Activated CD4-positive, alpha-beta T cell treated with anti-CD3 and anti-CD28 coated beads for 4 hours (primary cell): ENCODE measurements at regions not wholly inside any gene's neighbourhood (a gene's known extent, or its start where the extent isn't known, plus 50 kb on each side); places are given as distances from the start of the nearest gene placed in this dataset.
"Not testable (repeated sequence)": the region's sequence is repeated elsewhere in the genome, so short reads cannot be mapped to it uniquely, and the experiment has no call there.

Experiments
- DNase-seq, 2 donors: peaks; one replicate each; pipeline ENCODE4 v3.0.0-alpha.2; 2020

- no peak for DNase-seq
These were observed 2840.3 kb upstream of the PCDH20 start for GRCh38 chr13:64255988-64256387.

- DNase-seq = no peak
These were observed 2832.9 kb upstream of the PCDH20 start for GRCh38 chr13:64248371-64249065.

DNA sequence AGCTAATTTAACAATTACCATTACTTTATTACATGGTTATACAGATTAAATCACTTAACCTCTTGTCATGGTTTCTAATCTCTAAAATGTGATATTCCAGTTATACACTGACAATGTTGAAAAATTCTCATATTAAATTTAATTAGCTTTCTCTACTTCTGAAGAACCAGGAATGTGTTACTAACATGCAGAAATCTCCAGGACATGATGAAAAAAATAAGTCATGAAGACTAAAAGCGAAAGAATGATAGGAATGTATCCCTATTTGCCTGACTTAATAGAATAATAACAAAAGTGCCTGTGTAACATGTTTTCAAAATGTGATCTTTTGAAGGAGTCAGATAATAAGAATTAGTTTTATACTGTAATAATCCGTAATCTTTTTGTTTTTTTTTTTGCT is 2823.7 kb upstream of the PCDH20 start:
- DNase-seq = no peak

- no peak for DNase-seq
These were observed 2818.6 kb upstream of the PCDH20 start for GRCh38 chr13:64234255-64234654.

- no peak for DNase-seq
These were observed 2807.4 kb upstream of the PCDH20 start for GRCh38 chr13:64223016-64223415.

DNA sequence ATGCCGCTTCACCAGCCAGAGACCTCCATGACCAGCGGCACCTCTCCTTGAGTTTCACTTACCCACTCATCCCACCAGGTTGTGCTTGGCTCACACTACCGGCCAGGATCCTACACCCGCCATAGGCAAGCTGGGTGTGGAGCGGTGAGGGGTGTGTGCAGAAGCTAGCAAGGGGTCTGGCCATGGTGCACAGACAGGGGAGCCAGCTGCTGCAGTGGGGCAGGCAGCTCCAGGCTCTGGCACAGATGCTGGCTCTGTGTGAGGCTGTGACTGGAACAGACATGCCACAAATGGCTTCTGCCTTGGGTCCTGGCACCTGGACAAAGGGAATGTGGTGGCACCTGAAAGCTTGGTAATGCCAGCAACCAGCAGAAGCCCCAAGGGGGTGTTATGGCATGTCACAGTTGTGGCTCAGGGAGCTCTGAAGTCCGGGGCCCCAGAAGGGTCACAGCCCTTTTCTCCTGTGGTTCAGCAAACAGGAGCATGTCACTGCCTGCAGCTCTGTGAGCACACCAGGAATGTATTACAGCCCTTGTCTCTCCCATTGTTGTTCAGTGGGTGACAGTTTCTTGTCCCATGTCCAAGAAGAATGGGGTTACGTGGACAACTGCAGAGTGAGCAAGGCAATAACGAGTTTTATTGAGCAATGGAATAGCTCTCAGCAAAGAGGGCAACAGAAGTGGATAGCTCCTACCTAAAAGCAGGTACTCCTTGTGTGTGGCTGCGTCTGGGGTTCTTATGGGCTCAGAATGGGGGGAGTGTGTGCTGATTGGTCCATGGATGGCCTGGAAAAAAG is 2791.0 kb upstream of the PCDH20 start:
- DNase-seq = no peak

DNA sequence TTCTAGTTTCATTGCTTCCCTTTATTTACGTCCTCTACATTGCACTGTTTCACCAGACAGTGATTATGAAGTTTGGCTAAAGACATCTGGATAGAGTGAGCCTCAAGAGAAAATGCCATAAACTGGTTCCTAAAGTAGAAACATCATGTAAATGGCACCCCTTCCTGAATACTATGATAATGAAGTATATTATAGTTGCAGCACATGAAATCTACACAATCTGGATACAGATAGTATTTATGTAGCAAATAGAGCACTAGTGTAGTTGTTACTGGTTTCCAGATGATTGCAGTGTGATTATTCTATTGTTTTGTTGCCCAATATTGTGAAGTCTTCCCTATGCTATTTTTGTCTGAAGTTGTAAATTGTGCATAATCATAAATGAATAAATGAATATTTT is 2786.9 kb upstream of the PCDH20 start:
- no peak for DNase-seq

DNA sequence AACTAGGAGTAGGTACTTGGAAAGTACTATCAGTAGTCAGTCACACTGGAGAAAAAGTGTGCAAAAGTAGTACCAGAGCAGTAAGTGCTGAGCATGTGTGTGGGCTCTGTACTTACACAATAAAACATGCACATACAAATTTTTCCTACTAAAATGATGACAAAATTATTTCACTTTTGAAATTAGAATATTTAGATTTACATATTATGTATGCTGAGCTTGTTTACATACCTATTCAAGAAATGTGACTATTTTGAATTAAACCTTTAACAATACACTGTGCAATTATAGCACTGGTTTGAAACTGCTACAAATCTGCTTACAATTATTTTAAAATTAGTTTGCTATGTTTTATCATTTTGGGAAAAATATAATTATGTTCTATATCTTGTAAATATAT is 2781.6 kb upstream of the PCDH20 start:
- DNase-seq = no peak

- DNase-seq = no peak
These were observed 2771.0 kb upstream of the PCDH20 start for GRCh38 chr13:64186503-64187250.

DNA sequence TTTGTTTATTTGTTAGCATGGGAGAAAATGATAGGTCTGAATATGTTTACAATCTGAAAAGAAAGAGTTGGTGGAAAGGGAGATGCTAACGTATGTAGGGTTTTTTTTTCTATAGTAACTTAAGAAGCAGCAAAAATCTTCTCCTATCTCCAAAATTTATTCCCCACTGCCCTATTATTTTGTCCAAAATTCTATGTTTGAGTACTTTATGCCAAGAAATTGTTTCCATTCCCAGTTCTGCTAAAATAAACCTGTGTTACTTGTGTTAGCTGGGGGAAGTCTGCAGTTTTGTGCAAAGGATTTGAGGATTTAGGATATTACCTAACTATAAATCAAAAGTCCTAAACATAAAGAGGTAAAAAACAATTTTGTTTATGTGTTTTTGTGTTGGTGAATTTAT is 2770.4 kb upstream of the PCDH20 start:
- no peak for DNase-seq

GRCh38 chr13:64180756-64181155 is 2765.1 kb upstream of the PCDH20 start:
- no peak for DNase-seq

DNA sequence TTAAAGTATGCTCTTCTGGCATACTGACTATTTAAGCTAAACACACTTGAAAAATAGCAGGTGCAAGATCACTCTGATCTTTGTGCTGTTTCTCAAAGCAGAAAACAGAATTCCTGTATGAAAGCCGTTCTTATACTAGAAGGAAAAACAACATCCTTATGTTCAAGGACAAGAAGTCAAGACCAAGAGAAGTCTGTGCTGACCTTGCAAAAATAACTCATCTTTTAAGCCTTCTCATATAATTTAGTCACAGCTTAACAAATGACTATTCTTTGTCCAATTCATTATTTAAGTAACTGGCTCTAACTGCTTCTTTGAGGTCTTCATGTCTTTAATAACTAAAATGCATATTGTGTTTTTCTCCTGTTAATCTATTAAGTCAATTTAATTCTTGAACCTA is 2750.2 kb upstream of the PCDH20 start:
- DNase-seq = no peak

- DNase-seq = no peak
These were observed 2748.8 kb upstream of the PCDH20 start for GRCh38 chr13:64164435-64164834.

DNA sequence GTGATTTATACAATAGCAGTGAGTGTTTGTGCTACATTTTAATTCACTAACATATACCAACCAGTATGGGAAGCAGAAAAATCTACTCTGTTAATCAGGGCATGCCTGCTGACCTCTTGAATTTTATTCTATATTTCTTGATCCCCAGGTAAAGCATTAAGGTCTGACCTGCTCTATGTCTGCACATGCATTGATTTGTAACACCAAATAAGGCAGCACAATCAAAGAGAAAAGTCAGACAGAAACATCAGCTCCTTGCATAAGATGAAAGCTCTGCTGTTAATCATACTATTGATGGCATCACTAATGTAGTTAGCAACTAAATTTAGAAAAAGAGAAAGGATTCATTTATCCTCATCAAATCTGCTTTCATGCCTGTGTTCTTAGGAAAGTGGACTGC is 2744.8 kb upstream of the PCDH20 start:
- no peak for DNase-seq

- no peak for DNase-seq
These were observed 2743.3 kb upstream of the PCDH20 start for GRCh38 chr13:64158908-64159307.

GRCh38 chr13:64154514-64154913 is 2738.9 kb upstream of the PCDH20 start:
- no peak for DNase-seq

DNA sequence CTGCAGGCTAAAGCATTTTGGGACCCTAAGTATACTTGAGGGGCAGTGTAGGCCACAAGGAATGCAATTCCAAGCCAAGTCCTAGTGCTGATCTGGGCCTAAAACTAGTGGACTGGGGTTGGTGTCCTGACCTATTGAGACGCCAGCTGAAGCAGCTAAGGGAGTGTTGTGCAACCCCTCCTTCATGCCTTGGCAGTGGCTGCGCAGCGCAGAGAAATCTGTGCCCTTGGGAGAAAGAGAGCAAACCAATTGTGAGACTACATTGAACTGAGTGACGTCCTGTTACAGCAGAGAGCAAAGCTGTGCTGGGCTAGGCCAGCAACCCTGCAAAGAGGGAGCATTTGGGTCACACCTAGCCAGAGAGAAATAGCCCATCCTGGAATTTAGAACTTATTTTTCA is 2715.0 kb upstream of the PCDH20 start:
- DNase-seq = no peak

- no peak for DNase-seq
These were observed 2714.5 kb upstream of the PCDH20 start for GRCh38 chr13:64130171-64130570.

DNA sequence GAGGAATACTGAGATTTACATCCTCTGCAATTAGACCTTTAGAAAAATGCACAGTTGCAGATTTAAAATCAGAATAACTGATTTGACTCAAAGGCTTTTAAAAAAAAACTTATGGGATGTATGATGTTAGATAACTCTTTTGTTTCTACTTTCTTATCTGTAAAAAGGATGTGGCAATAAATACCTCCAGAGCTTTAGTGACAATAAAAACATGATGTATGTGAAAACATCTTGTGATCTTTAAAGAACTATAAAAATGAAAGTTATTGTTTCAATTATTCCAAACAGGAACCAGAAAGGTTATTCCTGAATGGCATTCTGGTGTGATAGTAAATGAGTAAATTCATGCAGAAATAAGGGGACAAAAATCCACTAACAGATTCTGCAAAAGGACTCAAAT is 2712.2 kb upstream of the PCDH20 start:
- no peak for DNase-seq

GRCh38 chr13:64127192-64127591 is 2711.5 kb upstream of the PCDH20 start:
- DNase-seq = no peak

DNA sequence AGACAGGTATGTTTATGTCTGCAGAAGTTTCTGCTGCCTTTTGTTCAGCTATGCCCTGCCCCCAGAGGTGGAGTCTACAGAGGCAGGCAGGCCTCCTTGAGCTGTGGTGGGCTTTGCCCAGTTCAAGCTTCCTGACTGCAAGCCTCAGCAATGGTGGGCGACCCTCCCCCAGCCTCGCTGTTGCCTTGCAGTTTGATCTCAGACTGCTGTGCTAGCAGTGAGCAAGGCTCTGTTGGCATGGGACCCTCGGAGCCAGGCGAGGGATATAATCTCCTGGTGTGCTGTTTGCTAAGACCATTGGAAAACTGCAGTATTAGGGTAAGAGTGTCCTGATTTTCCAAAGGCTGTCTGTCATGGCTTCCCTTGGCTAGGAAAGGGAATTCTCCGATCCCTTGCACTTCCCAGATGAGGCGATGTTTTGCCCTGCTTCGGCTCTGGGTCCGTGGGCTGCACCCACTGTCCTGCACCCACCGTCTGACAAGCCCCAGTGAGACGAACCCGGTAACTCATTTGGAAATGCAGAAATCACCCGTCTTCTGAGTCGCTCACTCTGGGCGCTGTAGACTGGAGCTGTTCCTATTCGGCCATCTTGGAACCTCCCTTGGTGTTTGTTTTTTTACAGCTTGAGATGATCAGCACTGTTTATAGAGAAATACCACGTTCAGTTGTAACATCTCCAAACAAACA is 2705.5 kb upstream of the PCDH20 start:
- DNase-seq = not testable (repeated sequence)

GRCh38 chr13:64099994-64100393 is 2684.3 kb upstream of the PCDH20 start:
- DNase-seq = no peak

GRCh38 chr13:64090311-64090710 is 2674.7 kb upstream of the PCDH20 start:
- no peak for DNase-seq
